Suppressor macrophage treated with lipopolysaccharide for 4 hours (primary cell): ENCODE measurements at regions not wholly inside any gene's neighbourhood (a gene's known extent, or its start where the extent isn't known, plus 50 kb on each side); places are given as distances from the start of the nearest gene placed in this dataset.
A peak's percentile ranks its signal among the peaks of the same experiment; 100 is the strongest.

Experiments used
- DNase-seq: peaks from one replicate; pipeline ENCODE4 v3.0.0-alpha.2; 2020

GRCh38 chr9:81388831-81389230, 300.5 kb downstream of the TLE1 start:
- DNase-seq: no peak

GRCh38 chr9:81387360-81388106, 301.8 kb downstream of the TLE1 start:
- DNase-seq: no peak

GRCh38 chr9:81384911-81385310, 304.4 kb downstream of the TLE1 start:
- no peak for DNase-seq

- no peak for DNase-seq
These were observed 307.1 kb downstream of the TLE1 start for GRCh38 chr9:81382281-81382680.

- no peak for DNase-seq
These were observed 307.7 kb downstream of the TLE1 start for GRCh38 chr9:81381694-81382093.

GRCh38 chr9:81380504-81381359, 308.6 kb downstream of the TLE1 start:
- no peak for DNase-seq

- DNase-seq: no peak
These were observed 309.7 kb downstream of the TLE1 start for GRCh38 chr9:81379655-81380054.

GRCh38 chr9:81377921-81378320, 311.4 kb downstream of the TLE1 start:
- DNase-seq: no peak

- DNase-seq: no peak
These were observed 312.0 kb downstream of the TLE1 start for GRCh38 chr9:81377320-81377719.

- DNase-seq: peak; percentile 43
These were observed 313.9 kb downstream of the TLE1 start for GRCh38 chr9:81375187-81376100.

GRCh38 chr9:81374459-81375186, 314.7 kb downstream of the TLE1 start:
- DNase-seq: peak; percentile 38

GRCh38 chr9:81373294-81373693, 316.1 kb downstream of the TLE1 start:
- DNase-seq: no peak

- DNase-seq: no peak
These were observed 316.6 kb downstream of the TLE1 start for GRCh38 chr9:81372628-81373191.

- no peak for DNase-seq
These were observed 317.5 kb downstream of the TLE1 start for GRCh38 chr9:81371824-81372223.

GRCh38 chr9:81370650-81371049, 318.7 kb downstream of the TLE1 start:
- DNase-seq: no peak

GRCh38 chr9:81370096-81370495, 319.3 kb downstream of the TLE1 start:
- DNase-seq: no peak

GRCh38 chr9:81369121-81369520, 320.2 kb downstream of the TLE1 start:
- DNase-seq: no peak

GRCh38 chr9:81363916-81364480, 325.3 kb downstream of the TLE1 start:
- no peak for DNase-seq

GRCh38 chr9:81361296-81361695, 328.1 kb downstream of the TLE1 start:
- no peak for DNase-seq

- DNase-seq: no peak
These were observed 338.2 kb downstream of the TLE1 start for GRCh38 chr9:81351166-81351565.

GRCh38 chr9:81344366-81344765, 345.0 kb downstream of the TLE1 start:
- no peak for DNase-seq
